ENCODE measurements at regions not wholly inside any gene's neighbourhood (a gene's known extent, or its start where the extent isn't known, plus 50 kb on each side); places are given as distances from the start of the nearest gene placed in this dataset.

DNA sequence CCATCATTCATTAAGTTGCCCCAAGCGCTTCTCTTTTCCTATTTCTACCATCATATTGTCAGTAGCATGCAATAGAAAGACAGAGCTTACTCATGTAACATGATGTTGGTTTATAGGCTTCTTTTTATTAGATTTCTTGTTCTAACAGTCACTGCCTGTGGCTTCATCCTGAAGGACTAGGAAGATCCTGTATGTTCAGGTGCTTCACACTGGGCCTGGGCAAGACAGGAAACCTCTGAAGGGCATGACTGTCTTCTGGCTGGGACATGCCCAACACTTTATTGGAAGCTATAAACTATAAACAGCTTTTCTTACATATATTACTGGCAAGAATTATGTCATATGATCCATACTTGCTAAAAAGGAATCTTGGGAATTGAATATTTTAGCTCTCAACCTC lies 258.4 kb upstream of the AKR1E2 start:
- no TSS peak for BruUV-seq (replicated peaks)
- FAIRE-seq (no peak), DNase-seq (ENCODE audit: low read depth, low spot score) (no peak)
- Histone ChIP-seq H3K27me3 (ENCODE audit: control insufficient read depth in 2 of 2, insufficient read depth in 2 of 2, low read length in 2 of 2) (no peaks in the 10 kb centered on the region), H4K20me1 (replicated peaks; ENCODE audit: control insufficient read depth, extremely low read depth, insufficient read depth, low read length) (no peaks in the 10 kb centered on the region), H3K36me3 (ENCODE audit: control insufficient read depth in 2 of 2, extremely low read depth in 1 of 2, insufficient read depth in 2 of 2, low read length in 2 of 2) (no peaks in the 10 kb centered on the region), H3K4me1 (ENCODE audit: control insufficient read depth, extremely low read depth, insufficient read depth, low read length) (no peaks in the 10 kb centered on the region), H3K4me3 (replicated peaks in 1 of 3; ENCODE audit: insufficient read depth in 1 of 3, low read depth in 1 of 3, low read length in 3 of 3) (no peak overlapping the region), H2AFZ (ENCODE audit: low read depth, low read length) (no peak overlapping the region), H3K9me1 (replicated peaks; ENCODE audit: control insufficient read depth, extremely low read depth, insufficient read depth, low read length) (no peaks in the 10 kb centered on the region), H3K9ac (replicated peaks; ENCODE audit: extremely low read depth, insufficient read depth, low read length) (no peak overlapping the region), H3K4me2 (ENCODE audit: insufficient read depth, low read length) (no peak overlapping the region), H3K9me3 (replicated peaks; ENCODE audit: control insufficient read depth, insufficient read depth, low read length) (no peaks in the 10 kb centered on the region), H3K27ac (ENCODE audit: insufficient read depth, low read depth, low read length) (no peak overlapping the region), H3K79me2 (ENCODE audit: control insufficient read depth, insufficient read depth, low read length) (no peaks in the 10 kb centered on the region)
- intact Hi-C loops (cut with micrococcal nuclease) (no loop called here), dilution Hi-C loops (cut with MboI; ENCODE audit: extremely low pct_ligation_motif_present, low sequenced_read_pairs) (no loop called here)
- ChIA-PET POLR2A (no interaction called here), CTCF (interaction anchor here (1.2 kb wide), 1 partner anchor 9 kb away, joined by 3 read pairs; no protein-coding TSS in a partner anchor)
- no peak for TF ChIP-seq POLR2AphosphoS5 (IDR thresholded peaks at IDR 0.05; ENCODE audit: insufficient read depth, low read depth, low read length)
- no peak for TF ChIP-seq GATA2 (IDR thresholded peaks at IDR 0.05; ENCODE audit: insufficient read depth, insufficient read length, low read depth, low read length)
- TF ChIP-seq, protein P1, sequence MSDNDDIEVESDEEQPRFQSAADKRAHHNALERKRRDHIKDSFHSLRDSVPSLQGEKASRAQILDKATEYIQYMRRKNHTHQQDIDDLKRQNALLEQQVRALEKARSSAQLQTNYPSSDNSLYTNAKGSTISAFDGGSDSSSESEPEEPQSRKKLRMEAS (IDR thresholded peaks at IDR 0.05; ENCODE audit: insufficient read depth, insufficient read length), result no peak
- TF ChIP-seq, protein P2, sequence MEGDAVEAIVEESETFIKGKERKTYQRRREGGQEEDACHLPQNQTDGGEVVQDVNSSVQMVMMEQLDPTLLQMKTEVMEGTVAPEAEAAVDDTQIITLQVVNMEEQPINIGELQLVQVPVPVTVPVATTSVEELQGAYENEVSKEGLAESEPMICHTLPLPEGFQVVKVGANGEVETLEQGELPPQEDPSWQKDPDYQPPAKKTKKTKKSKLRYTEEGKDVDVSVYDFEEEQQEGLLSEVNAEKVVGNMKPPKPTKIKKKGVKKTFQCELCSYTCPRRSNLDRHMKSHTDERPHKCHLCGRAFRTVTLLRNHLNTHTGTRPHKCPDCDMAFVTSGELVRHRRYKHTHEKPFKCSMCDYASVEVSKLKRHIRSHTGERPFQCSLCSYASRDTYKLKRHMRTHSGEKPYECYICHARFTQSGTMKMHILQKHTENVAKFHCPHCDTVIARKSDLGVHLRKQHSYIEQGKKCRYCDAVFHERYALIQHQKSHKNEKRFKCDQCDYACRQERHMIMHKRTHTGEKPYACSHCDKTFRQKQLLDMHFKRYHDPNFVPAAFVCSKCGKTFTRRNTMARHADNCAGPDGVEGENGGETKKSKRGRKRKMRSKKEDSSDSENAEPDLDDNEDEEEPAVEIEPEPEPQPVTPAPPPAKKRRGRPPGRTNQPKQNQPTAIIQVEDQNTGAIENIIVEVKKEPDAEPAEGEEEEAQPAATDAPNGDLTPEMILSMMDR (IDR thresholded peaks at IDR 0.05; ENCODE audit: extremely low read depth in 1 of 2, insufficient read depth in 1 of 2, low read depth in 1 of 2, low read length in 2 of 2), result no peak
- TF ChIP-seq JUN (IDR thresholded peaks at IDR 0.05; ENCODE audit: borderline replicate concordance, insufficient read depth, insufficient read length, low read depth), result no peak
- TF ChIP-seq POLR2A (IDR thresholded peaks at IDR 0.05; ENCODE audit: low read depth, low read length), result no peak
- no peak for TF ChIP-seq EZH2 (IDR thresholded peaks at IDR 0.05; ENCODE audit: borderline replicate concordance, low read depth, low read length, severe bottlenecking)
- TF ChIP-seq FOS (IDR thresholded peaks at IDR 0.05; ENCODE audit: borderline replicate concordance, insufficient read depth, low read length), result no peak
- TF ChIP-seq MYC (IDR thresholded peaks at IDR 0.05; ENCODE audit: low read depth, low read length), result no peak
